HepG2 (cell line): ENCODE measurements at regions not wholly inside any gene's neighbourhood (a gene's known extent, or its start where the extent isn't known, plus 50 kb on each side); places are given as distances from the start of the nearest gene placed in this dataset.

Experiments used
- ATAC-seq: fragments of 200-7000 bp; cut with Tn5 transposase; 3 replicates; pipeline ENCODE4 v1.9.1; 2020; ENCODE audit warnings: mild to moderate bottlenecking, moderate library complexity
- BruUV-seq: library from RNA; stranded (reverse); fragments of 400-500 nt; replicated peaks from 2 replicates; lab custom pipeline; 2021; lab: Mats Ljungman, UMichigan
- CTCF ChIA-PET: fragments of 300-600 bp; formaldehyde crosslinking; extraction: SDS; loops from one replicate; lab custom pipeline; 2021; ENCODE audit warnings: low total read pairs, inconsistent platforms, low intra/inter-chr PET ratio; lab: Yijun Ruan, JAX
- POLR2A ChIA-PET: fragments of 350-600 bp; sonication (Branson Sonifier 250); formaldehyde crosslinking; loops from one replicate; lab custom pipeline; 2020; ENCODE audit warnings: antibody characterized with exemption, inconsistent platforms; lab: Yijun Ruan, JAX
- DNase-seq: peaks from one replicate; pipeline ENCODE4 v3.0.0-alpha.2; 2015; ENCODE audit warnings: low spot score
- FAIRE-seq: peaks from 3 replicates; lab custom pipeline; 2011; peaks lifted over from hg19 to GRCh38; lab: Jason Lieb, UNC
- H2AFZ ChIP-seq: one replicate; pipeline ENCODE4 v1.6.1; 2011; ENCODE audit warnings: low read length, inconsistent platforms
- H3K27ac ChIP-seq: fragments of 300-600 bp; 3 replicates; pipeline ENCODE4 v1.8.0; 2011; ENCODE audit warnings: mixed run types, mild to moderate bottlenecking, mixed read lengths, low read length, inconsistent platforms; ENCODE audit not compliant: insufficient read depth; ENCODE audit errors: extremely low read length
- H3K27me3 ChIP-seq, 2 experiments: fragments of 200-600 bp in 1 of 2; 2 replicates in 1 of 2; 3 replicates in 1 of 2; pipeline versions ENCODE4 v1.6.0 to v1.8.0; 2011; ENCODE audit warnings: low read length in 2 of 2, mild to moderate bottlenecking in 2 of 2, moderate library complexity in 2 of 2, inconsistent platforms in 1 of 2; ENCODE audit not compliant: insufficient read depth in 2 of 2, control insufficient read depth in 1 of 2
- H3K36me3 ChIP-seq, 2 experiments: fragments of 200-600 bp in 1 of 2; replicated peaks in 1 of 2; 2 replicates in 1 of 2; 3 replicates in 1 of 2; pipeline versions ENCODE4 v1.5.1 to v1.8.0; 2011; ENCODE audit warnings: low read length in 2 of 2, inconsistent platforms in 1 of 2; ENCODE audit not compliant: insufficient read depth in 2 of 2, control insufficient read depth in 1 of 2
- H3K4me1 ChIP-seq: 2 replicates; pipeline ENCODE4 v1.5.1; 2012; ENCODE audit warnings: low read length, inconsistent platforms; ENCODE audit not compliant: insufficient read depth
- H3K4me2 ChIP-seq: 2 replicates; pipeline ENCODE4 v1.6.0; 2011; ENCODE audit warnings: low read depth, low read length, inconsistent platforms
- H3K4me3 ChIP-seq, 3 experiments: fragments of 200-600 bp in 1 of 3; sonication (generic), shearing (Covaris generic) in 1 of 3; replicated peaks in 1 of 3; 2 replicates each; pipeline ENCODE4 v1.5.1; 2011 to 2016; ENCODE audit warnings: low read length in 3 of 3, inconsistent platforms in 2 of 3, low read depth in 2 of 3, mild to moderate bottlenecking in 2 of 3, control low read depth in 1 of 3, mixed read lengths in 1 of 3; ENCODE audit not compliant: insufficient read depth in 1 of 3
- H3K79me2 ChIP-seq: one replicate; pipeline ENCODE4 v1.6.1; 2011; ENCODE audit warnings: low read length, inconsistent platforms; ENCODE audit not compliant: insufficient read depth
- H3K9ac ChIP-seq: 2 replicates; pipeline ENCODE4 v1.6.0; 2011; ENCODE audit warnings: mild to moderate bottlenecking, low read depth, low read length, inconsistent platforms; ENCODE audit not compliant: insufficient read depth
- H3K9me3 ChIP-seq: 2 replicates; pipeline ENCODE4 v1.5.1; 2012; ENCODE audit warnings: mild to moderate bottlenecking, low read length
- H4K20me1 ChIP-seq: 2 replicates; pipeline ENCODE4 v1.6.0; 2011; ENCODE audit warnings: inconsistent platforms, mild to moderate bottlenecking, low read length, moderate library complexity; ENCODE audit not compliant: insufficient read depth
- AKNA ChIP-seq: sonication (generic); formaldehyde crosslinking; IDR thresholded peaks from 2 replicates; pipeline ENCODE4 v1.4.0; 2020; ENCODE audit warnings: missing genetic modification reagents, borderline replicate concordance
- LBX2 ChIP-seq: sonication (generic); formaldehyde crosslinking; IDR thresholded peaks from 2 replicates; pipeline ENCODE4 v1.5.0; 2020; ENCODE audit warnings: missing genetic modification reagents, mild to moderate bottlenecking, borderline replicate concordance
- MAFK ChIP-seq, 2 experiments: IDR thresholded peaks in 1 of 2; conservative IDR thresholded peaks in 1 of 2; 2 replicates each; pipeline ENCODE4 v1.6.1; 2011; ENCODE audit warnings: improper control_type of control experiment in 2 of 2, low read length in 2 of 2
- REXO4 ChIP-seq: sonication (generic); formaldehyde crosslinking; IDR thresholded peaks from 2 replicates; pipeline ENCODE4 v1.8.0; 2022; ENCODE audit warnings: missing genetic modification reagents, mild to moderate bottlenecking, borderline replicate concordance
- RXRA ChIP-seq: sonication (generic); formaldehyde crosslinking; IDR thresholded peaks from 2 replicates; pipeline ENCODE4 v1.5.1; 2020; ENCODE audit warnings: missing genetic modification reagents
- SIN3B ChIP-seq: fragments of 150-350 bp; IDR thresholded peaks from 2 replicates; pipeline ENCODE4 v1.6.1; 2014; ENCODE audit warnings: low read length
- TEAD3 ChIP-seq: optimal IDR thresholded peaks from 2 replicates; pipeline ENCODE3; 2016; ENCODE audit warnings: borderline replicate concordance
- ZNF207 ChIP-seq: fragments of 450-650 bp; IDR thresholded peaks from 2 replicates; pipeline ENCODE4 v1.6.1; 2016; ENCODE audit warnings: antibody characterized with exemption, borderline replicate concordance
- ZNF430 ChIP-seq: sonication (generic); formaldehyde crosslinking; IDR thresholded peaks from 2 replicates; pipeline ENCODE4 v1.9.0; 2021; ENCODE audit warnings: mild to moderate bottlenecking, missing genetic modification reagents
- WGBS: methylation state at CpG from one replicate; pipeline ENCODE4 v1.1.6; 2017; ENCODE audit warnings: low lambda C conversion rate; 5-methylcytosine and 5-hydroxymethylcytosine counted together
- in situ Hi-C: cut with HindIII; loops from 2 replicates; pipeline ENCODE4 v1.10.0; 2017; ENCODE audit warnings: low pct_unique_long_range_greater_than_20kb; ENCODE audit not compliant: extremely low pct_ligation_motif_present
- intact Hi-C: fragments of 100-400 bp; cut with micrococcal nuclease; formaldehyde crosslinking; loops from one replicate; pipeline ENCODE4 v1.10.0; 2022; ENCODE audit not compliant: unreplicated experiment

- no peak for TF ChIP-seq AKNA (CRISPR knock-in tag)
- no peak for TF ChIP-seq SIN3B
These were observed 429.6 kb upstream of the LRRC7 start (continued) for GRCh38 chr1:69138172-69138571.

DNA sequence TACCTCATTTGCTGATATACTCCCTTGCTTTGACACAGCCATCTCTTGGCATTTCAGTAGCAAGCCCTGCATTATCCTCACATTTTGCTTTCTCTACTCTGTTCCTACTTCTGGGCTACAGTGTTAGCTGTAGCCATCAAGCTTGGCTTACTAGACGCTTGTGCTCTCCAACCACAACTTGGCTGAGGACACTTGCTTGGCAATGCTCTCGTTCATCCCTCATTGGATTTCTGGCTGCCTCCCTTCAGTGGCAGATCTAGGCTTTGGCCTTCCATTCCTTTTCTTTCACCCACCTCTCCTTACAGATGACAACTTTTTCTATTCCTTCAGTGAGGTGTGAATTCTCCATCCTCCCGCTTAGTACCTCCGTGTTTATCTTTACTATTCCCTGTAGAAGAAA lies 428.7 kb upstream of the LRRC7 start:
- Histone ChIP-seq H3K79me2 (no peaks in the 10 kb centered on the region), H3K4me3 (no peak overlapping the region), H3K9me3 (peaks cover 76% of the 10 kb centered on the region), H2AFZ (no peak overlapping the region), H3K4me1 (no peaks in the 10 kb centered on the region), H3K27ac (no peak overlapping the region), H3K36me3 (no peaks in the 10 kb centered on the region), H3K4me2 (no peak overlapping the region), H3K9ac (no peak overlapping the region), H3K27me3 (no peaks in the 10 kb centered on the region), H4K20me1 (no peaks in the 10 kb centered on the region)
- no peak for FAIRE-seq
- no peak for TF ChIP-seq RXRA
- TF ChIP-seq MAFK (conservative IDR thresholded peaks at IDR 0.05 in 1 of 2, IDR thresholded peaks at IDR 0.05 in 1 of 2; ENCODE audit: low read length in 2 of 2): no peak
- no peak for TF ChIP-seq ZNF430 (CRISPR knock-in tag)
- TF ChIP-seq TEAD3 (CRISPR knock-in tag): no peak
- TF ChIP-seq REXO4 (CRISPR knock-in tag): no peak
- no peak for TF ChIP-seq ZNF207
- no peak for TF ChIP-seq LBX2 (CRISPR knock-in tag)
- intact Hi-C loops (no loop called here), in situ Hi-C loops (no loop called here)
- DNase-seq: no peak
- WGBS: 1% methylated on average over 4 of the region's 4 CpGs
- ATAC-seq: no peak
- no TSS peak for BruUV-seq
- ChIA-PET POLR2A (no interaction called here), CTCF (no interaction called here)
